ENCODE measurements at regions not wholly inside any gene's neighbourhood (a gene's known extent, or its start where the extent isn't known, plus 50 kb on each side); places are given as distances from the start of the nearest gene placed in this dataset.

DNA sequence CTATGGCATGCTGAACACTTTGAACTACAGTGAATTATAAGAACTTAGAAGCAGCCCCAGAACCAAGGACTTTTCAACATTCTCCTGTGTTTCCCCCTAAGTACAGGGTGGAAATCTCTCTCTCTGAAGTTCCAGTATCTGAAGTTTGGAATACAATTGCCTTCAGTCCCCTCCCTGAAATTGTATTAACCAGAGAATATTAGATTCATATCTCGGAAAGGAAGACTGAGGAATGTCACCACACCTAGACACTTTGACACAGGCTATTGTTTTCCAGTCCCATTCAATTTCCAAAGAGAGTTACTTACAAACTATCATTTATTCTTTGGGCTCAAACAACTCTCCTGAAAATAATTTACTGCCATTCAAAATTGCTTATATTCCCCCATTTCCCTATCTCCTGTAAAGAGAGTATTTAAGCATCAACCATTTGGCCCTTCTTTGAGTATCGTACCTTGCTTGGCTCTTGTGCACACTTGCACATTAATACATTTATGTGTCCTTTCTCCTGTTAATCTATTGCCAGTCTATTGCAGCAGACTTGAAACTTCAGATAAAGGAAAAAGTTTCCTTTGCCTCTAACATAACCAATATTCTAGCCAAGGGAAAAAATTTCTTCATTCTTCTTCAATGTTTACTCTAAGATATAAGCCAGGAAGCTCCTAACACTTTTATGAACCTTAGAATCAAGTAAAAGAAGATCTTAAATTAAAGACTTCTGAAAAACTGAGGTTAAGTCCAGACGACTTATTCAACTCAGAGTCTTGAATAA is 402.4 kb upstream of the DDI1 start:
- no peak for DNase-seq (ENCODE audit: extremely low read depth, insufficient read length)
- H3K36me3 ChIP-seq (ENCODE audit: control insufficient read depth, insufficient read depth, low read length) = no peaks in the 10 kb centered on the region
- TF ChIP-seq, protein P1, sequence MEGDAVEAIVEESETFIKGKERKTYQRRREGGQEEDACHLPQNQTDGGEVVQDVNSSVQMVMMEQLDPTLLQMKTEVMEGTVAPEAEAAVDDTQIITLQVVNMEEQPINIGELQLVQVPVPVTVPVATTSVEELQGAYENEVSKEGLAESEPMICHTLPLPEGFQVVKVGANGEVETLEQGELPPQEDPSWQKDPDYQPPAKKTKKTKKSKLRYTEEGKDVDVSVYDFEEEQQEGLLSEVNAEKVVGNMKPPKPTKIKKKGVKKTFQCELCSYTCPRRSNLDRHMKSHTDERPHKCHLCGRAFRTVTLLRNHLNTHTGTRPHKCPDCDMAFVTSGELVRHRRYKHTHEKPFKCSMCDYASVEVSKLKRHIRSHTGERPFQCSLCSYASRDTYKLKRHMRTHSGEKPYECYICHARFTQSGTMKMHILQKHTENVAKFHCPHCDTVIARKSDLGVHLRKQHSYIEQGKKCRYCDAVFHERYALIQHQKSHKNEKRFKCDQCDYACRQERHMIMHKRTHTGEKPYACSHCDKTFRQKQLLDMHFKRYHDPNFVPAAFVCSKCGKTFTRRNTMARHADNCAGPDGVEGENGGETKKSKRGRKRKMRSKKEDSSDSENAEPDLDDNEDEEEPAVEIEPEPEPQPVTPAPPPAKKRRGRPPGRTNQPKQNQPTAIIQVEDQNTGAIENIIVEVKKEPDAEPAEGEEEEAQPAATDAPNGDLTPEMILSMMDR (IDR thresholded peaks at IDR 0.05; ENCODE audit: insufficient read depth, low read length, poor library complexity, severe bottlenecking) = no peak
- H3K4me3 ChIP-seq (replicated peaks; ENCODE audit: low read depth, low read length) = no peak overlapping the region
- no peaks in the 10 kb centered on the region for H3K27me3 ChIP-seq (replicated peaks; ENCODE audit: control insufficient read depth, insufficient read depth, low read length)

GRCh38 chr11:103636232-103636631 is 400.2 kb upstream of the DDI1 start:
- TF ChIP-seq, protein P1 (IDR thresholded peaks at IDR 0.05; ENCODE audit: insufficient read depth, low read length, poor library complexity, severe bottlenecking) = no peak
- peak; percentile 38 for DNase-seq (ENCODE audit: extremely low read depth, insufficient read length)
- H3K36me3 ChIP-seq (ENCODE audit: control insufficient read depth, insufficient read depth, low read length) = no peaks in the 10 kb centered on the region
- no peak overlapping the region for H3K4me3 ChIP-seq (replicated peaks; ENCODE audit: low read depth, low read length)
- no peaks in the 10 kb centered on the region for H3K27me3 ChIP-seq (replicated peaks; ENCODE audit: control insufficient read depth, insufficient read depth, low read length)

- TF ChIP-seq, protein P1 (IDR thresholded peaks at IDR 0.05; ENCODE audit: insufficient read depth, low read length, poor library complexity, severe bottlenecking) = no peak
- Histone ChIP-seq H3K36me3 (ENCODE audit: control insufficient read depth, insufficient read depth, low read length) (no peaks in the 10 kb centered on the region), H3K27me3 (replicated peaks; ENCODE audit: control insufficient read depth, insufficient read depth, low read length) (no peaks in the 10 kb centered on the region), H3K4me3 (replicated peaks; ENCODE audit: low read depth, low read length) (no peak overlapping the region)
- no peak for DNase-seq (ENCODE audit: extremely low read depth, insufficient read length)
Measured at GRCh38 chr11:103637295-103637694, 399.1 kb upstream of the DDI1 start.

GRCh38 chr11:103637831-103638230 is 398.6 kb upstream of the DDI1 start:
- Histone ChIP-seq H3K4me3 (replicated peaks; ENCODE audit: low read depth, low read length) (no peak overlapping the region), H3K36me3 (ENCODE audit: control insufficient read depth, insufficient read depth, low read length) (no peaks in the 10 kb centered on the region), H3K27me3 (replicated peaks; ENCODE audit: control insufficient read depth, insufficient read depth, low read length) (no peaks in the 10 kb centered on the region)
- no peak for DNase-seq (ENCODE audit: extremely low read depth, insufficient read length)
- TF ChIP-seq, protein P1 (IDR thresholded peaks at IDR 0.05; ENCODE audit: insufficient read depth, low read length, poor library complexity, severe bottlenecking) = no peak

DNA sequence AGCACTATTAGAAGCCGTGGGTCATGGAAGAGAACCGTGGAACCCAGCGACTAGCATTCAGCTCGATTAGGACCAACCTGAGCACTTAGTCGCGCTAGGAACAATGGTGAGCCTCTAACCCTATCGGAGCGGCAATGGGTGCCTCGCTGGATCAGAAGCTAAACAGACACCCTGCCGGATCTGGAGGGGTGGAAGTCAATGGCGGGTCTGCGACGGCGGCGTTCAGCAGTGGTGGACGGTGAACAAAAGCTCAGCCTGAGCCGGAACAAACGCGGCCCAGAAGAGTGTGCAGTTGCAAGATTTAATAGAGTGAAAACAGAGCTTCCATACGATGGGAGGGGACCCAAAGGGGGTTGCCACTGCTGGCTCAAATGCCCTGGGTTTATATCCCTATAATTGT is 391.8 kb upstream of the DDI1 start:
- no peak for DNase-seq (ENCODE audit: extremely low read depth, insufficient read length)

More for the DNA sequence above, 391.8 kb upstream of the DDI1 start:
- Histone ChIP-seq H3K4me3 (replicated peaks; ENCODE audit: low read depth, low read length) (no peak overlapping the region), H3K27me3 (replicated peaks; ENCODE audit: control insufficient read depth, insufficient read depth, low read length) (no peaks in the 10 kb centered on the region), H3K36me3 (ENCODE audit: control insufficient read depth, insufficient read depth, low read length) (no peaks in the 10 kb centered on the region)
- TF ChIP-seq, protein P1 (IDR thresholded peaks at IDR 0.05; ENCODE audit: insufficient read depth, low read length, poor library complexity, severe bottlenecking) = no peak
